GM12872 (cell line): ENCODE measurements at regions not wholly inside any gene's neighbourhood (a gene's known extent, or its start where the extent isn't known, plus 50 kb on each side); places are given as distances from the start of the nearest gene placed in this dataset.

Experiments
- CTCF ChIP-seq: IDR thresholded peaks from 3 replicates; pipeline ENCODE4 v1.5.1; 2011; ENCODE audit warnings: low read depth, mild to moderate bottlenecking, low read length, moderate library complexity; ENCODE audit not compliant: insufficient read depth

GRCh38 chr1:199261328-199261727 is 622.5 kb downstream of the PTPRC start:
- no peak for TF ChIP-seq CTCF

GRCh38 chr1:199264283-199264682 is 625.4 kb downstream of the PTPRC start:
- TF ChIP-seq CTCF: no peak

GRCh38 chr1:199264911-199265310 is 626.1 kb downstream of the PTPRC start:
- no peak for TF ChIP-seq CTCF

GRCh38 chr1:199265319-199265718 is 626.5 kb downstream of the PTPRC start:
- no peak for TF ChIP-seq CTCF

- no peak for TF ChIP-seq CTCF
Measured at GRCh38 chr1:199269241-199269640, 630.4 kb downstream of the PTPRC start.

- TF ChIP-seq CTCF: no peak
Measured at GRCh38 chr1:199272139-199272544, 633.3 kb downstream of the PTPRC start.

GRCh38 chr1:199272628-199273086 is 633.8 kb downstream of the PTPRC start:
- no peak for TF ChIP-seq CTCF
